Stomach (tissue), 4 donors: ENCODE measurements at regions not wholly inside any gene's neighbourhood (a gene's known extent, or its start where the extent isn't known, plus 50 kb on each side); places are given as distances from the start of the nearest gene placed in this dataset.

Source experiments
- CTCF ChIP-seq, 7 experiments: fragments of 450-650 bp in 4 of 7; fragments of 200-600 bp in 3 of 7; sonication (generic) in 3 of 7; IDR thresholded peaks; one replicate each; pipeline ENCODE4 v1.5.1; 2016 to 2019; ENCODE audit warnings: antibody characterized with exemption in 7 of 7, control low read depth in 2 of 7, mild to moderate bottlenecking in 1 of 7
- EP300 ChIP-seq: sonication (generic); formaldehyde crosslinking; IDR thresholded peaks from one replicate; pipeline ENCODE4 v1.6.1; 2017; ENCODE audit warnings: antibody characterized with exemption
- POLR2AphosphoS5 ChIP-seq, 3 donors: sonication (generic); formaldehyde crosslinking; IDR thresholded peaks; one replicate each; pipeline ENCODE4 v1.6.1; 2016; ENCODE audit warnings: antibody characterized with exemption in 3 of 3

- no peak for TF ChIP-seq CTCF (IDR thresholded peaks at IDR 0.05)
- no peak for TF ChIP-seq EP300
- TF ChIP-seq POLR2AphosphoS5 (IDR thresholded peaks at IDR 0.05): no peak
These were observed 211.0 kb downstream of the KCNE4 start for GRCh38 chr2:223262946-223263345.
